HG03520 (cell line): ENCODE measurements at regions not wholly inside any gene's neighbourhood (a gene's known extent, or its start where the extent isn't known, plus 50 kb on each side); places are given as distances from the start of the nearest gene placed in this dataset.

Experiments
- ATAC-seq: cut with Tn5 transposase; IDR thresholded peaks from one replicate; pipeline ENCODE4 v1.9.1; 2021; ENCODE audit warnings: mild to moderate bottlenecking, moderate library complexity; ENCODE audit not compliant: unreplicated experiment

- ATAC-seq, result no peak
Measured at GRCh38 chr4:24705016-24705753, 90.2 kb upstream of the SOD3 start.

GRCh38 chr4:24713604-24714003, 81.8 kb upstream of the SOD3 start:
- ATAC-seq, result no peak

GRCh38 chr4:24719615-24720014, 75.8 kb upstream of the SOD3 start:
- no peak for ATAC-seq

GRCh38 chr4:24720436-24720835, 74.9 kb upstream of the SOD3 start:
- no peak for ATAC-seq

- ATAC-seq, result no peak
Measured at GRCh38 chr4:24720979-24721378, 74.4 kb upstream of the SOD3 start.

DNA sequence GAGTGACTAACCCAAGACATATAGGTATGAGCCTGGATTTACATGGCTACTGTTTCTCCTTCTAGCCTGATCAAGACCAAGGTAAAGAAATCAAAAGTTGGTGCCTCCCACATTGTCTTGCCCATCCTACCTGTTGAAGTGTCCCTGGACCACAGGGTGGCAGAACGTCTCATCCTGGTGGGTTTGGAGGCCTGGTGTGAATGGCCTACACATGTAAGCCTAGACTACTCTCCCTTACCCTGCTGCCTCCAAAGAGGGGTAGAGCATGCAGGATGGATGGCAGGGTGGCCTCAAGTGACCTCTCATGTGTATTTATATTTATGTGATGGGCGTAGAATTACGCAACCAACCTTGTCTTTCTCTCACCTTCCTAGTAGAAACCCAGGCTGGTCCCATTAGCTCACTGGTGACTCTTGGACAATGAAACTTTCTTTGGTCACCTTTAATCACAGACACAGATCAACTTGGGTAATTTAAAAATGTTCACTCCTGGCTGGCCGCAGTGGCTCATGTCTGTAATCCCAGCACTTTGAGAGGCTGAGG, 73.3 kb upstream of the SOD3 start:
- ATAC-seq, result no peak

GRCh38 chr4:24727390-24728224, 67.8 kb upstream of the SOD3 start:
- no peak for ATAC-seq

- ATAC-seq, result no peak
Measured at GRCh38 chr4:24729119-24729730, 66.1 kb upstream of the SOD3 start.

DNA sequence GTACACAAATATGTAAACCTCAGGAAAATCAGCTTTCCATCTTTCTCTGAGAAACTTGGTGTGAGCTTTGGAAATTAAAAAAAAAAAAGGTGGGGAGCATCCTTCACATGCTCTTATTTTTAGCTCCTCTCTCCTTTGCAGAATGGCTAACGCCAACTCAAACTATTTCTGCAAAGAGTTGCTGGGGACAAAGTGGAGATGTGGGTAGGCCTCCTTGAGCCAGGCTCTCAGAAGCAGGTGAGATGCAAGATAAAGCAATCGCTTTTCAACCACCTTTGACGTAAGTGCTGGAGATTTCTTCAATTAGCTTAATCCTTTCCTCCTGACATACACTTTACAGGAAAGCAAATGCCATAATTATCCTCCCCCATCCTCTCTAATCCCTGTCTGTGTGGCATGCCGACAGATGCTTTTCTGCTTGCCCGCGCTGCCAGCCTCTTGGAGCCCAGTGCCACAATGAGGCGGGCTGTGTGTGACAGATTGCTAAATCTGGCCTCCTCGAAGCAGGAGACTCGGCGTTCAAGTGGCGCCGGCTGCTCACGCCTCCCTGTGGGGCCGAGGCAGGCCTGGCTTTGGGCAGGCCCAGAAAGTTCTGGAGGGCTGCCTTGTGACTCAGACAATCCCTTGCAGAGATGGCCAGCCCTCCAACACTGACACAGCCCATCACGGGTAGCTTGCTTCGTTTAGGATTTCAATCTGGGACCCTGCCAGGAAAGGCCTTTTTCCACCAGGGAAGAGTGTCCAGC, 64.9 kb upstream of the SOD3 start:
- ATAC-seq, result no peak

GRCh38 chr4:24731448-24731847, 63.9 kb upstream of the SOD3 start:
- ATAC-seq, result no peak

DNA sequence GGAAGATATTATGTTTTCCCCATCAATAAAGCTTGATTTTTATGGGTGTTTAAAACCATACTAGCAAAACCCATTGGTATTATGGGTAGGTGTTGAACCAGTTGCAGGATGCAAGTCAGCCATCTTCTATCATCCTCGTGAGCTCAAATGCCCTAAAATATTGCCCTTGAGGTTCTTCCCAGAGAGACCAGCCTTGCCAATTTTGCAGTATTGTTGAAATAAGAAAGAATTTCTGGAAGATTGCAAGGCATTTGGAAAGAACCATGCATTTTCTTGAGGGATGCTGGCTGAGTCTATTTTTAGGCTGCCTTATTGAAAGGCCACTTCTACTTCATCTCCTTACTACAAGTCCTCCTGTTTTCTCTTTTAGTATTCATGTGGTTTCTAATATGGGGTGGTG, 60.9 kb upstream of the SOD3 start:
- ATAC-seq, result no peak

- ATAC-seq, result no peak
Measured at GRCh38 chr4:24736066-24736465, 59.3 kb upstream of the SOD3 start.

GRCh38 chr4:24741910-24742309, 53.5 kb upstream of the SOD3 start:
- ATAC-seq, result no peak

- no peak for ATAC-seq
Measured at GRCh38 chr4:24742335-24742734, 53.0 kb upstream of the SOD3 start.

- no peak for ATAC-seq
Measured at GRCh38 chr4:24742773-24743172, 52.6 kb upstream of the SOD3 start.

- no peak for ATAC-seq
Measured at GRCh38 chr4:24743206-24743605, 52.2 kb upstream of the SOD3 start.

DNA sequence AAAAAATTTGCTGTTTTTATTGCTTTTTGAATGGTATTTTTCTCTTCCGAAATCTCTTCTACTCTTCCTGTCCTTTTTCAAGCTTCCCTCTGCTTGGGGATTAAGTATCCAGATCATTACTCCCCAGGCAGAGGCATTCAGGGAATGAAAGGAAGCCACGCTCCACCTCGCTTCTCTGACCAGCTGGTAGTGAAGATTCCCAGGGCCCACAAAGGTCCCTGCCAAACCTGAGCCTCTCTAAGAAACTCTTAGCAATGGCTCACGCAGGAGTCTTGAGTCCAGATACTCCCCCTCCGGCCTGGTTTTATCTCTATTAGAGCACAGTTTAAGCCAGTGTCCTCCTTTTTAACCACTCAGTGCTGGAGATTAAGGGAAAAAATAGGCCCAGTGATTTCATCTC, 51.4 kb upstream of the SOD3 start:
- no peak for ATAC-seq

- ATAC-seq, result no peak
Measured at GRCh38 chr4:24745172-24745895, 50.0 kb upstream of the SOD3 start.
